GM20000 (cell line): ENCODE measurements at regions not wholly inside any gene's neighbourhood (a gene's known extent, or its start where the extent isn't known, plus 50 kb on each side); places are given as distances from the start of the nearest gene placed in this dataset.
"Not testable (repeated sequence)": the region's sequence is repeated elsewhere in the genome, so short reads cannot be mapped to it uniquely, and the experiment has no call there.

Experiments
- DNase-seq: peaks from one replicate; pipeline ENCODE4 v3.0.0; 2012; ENCODE audit warnings: low spot score
- CTCF ChIP-seq: IDR thresholded peaks from 2 replicates; pipeline ENCODE4 v1.5.1; 2012; ENCODE audit warnings: mild to moderate bottlenecking, control low read depth; ENCODE audit errors: extremely low read depth, missing control alignments

GRCh38 chr11:28911829-28912228, 803.6 kb downstream of the METTL15 start:
- no peak for DNase-seq
- no peak for TF ChIP-seq CTCF

GRCh38 chr11:28910926-28911325, 802.7 kb downstream of the METTL15 start:
- no peak for TF ChIP-seq CTCF
- no peak for DNase-seq

GRCh38 chr11:28903716-28904115, 795.5 kb downstream of the METTL15 start:
- TF ChIP-seq CTCF = no peak
- DNase-seq = no peak

GRCh38 chr11:28900427-28900826, 792.2 kb downstream of the METTL15 start:
- DNase-seq = no peak
- TF ChIP-seq CTCF = no peak

- TF ChIP-seq CTCF = no peak
- no peak for DNase-seq
Measured at GRCh38 chr11:28899706-28900105, 791.5 kb downstream of the METTL15 start.

DNA sequence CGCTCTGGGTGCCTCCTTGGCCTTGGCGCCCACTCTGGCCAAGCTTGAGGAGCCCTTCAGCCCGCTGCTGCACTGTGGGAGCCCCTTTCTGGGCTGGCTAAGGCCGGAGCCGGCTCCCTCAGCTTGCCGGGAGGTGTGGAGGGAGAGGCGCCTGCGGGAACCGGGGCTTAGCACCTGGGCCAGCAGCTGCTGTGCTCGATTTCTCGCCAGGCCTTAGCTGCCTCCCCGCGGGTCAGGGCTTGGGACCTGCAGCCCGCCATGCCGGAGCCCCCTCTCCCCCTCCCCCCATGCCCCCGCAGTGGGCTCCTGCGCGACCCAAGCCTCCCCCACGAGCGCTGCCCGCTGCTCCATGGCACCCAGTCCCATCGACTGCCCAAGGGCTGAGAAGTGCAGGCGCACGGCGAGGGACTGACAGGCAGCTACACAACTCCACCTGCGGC, 782.4 kb downstream of the METTL15 start:
- not testable (repeated sequence) for DNase-seq

DNA sequence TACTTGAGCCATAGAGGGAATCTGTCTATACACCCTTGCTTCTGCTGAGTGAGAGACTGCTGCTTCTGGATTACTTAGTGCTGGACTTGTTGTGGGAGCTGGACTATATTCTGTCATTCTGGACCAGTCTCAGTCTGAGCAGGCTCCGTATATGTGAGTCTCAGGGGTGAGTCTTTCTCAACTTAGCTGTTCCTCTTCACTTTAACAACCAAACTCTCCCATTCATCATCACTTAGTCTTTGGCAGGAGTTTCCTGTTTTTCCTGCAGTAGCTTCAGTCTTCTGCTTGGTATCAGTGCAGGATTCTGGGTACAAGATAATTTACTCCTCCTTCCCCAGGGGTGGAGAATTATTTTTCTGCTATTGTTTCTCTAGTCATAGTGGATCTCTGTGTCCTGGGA, 779.5 kb downstream of the METTL15 start:
- TF ChIP-seq CTCF = no peak
- DNase-seq = no peak

GRCh38 chr11:28879869-28880268, 771.7 kb downstream of the METTL15 start:
- TF ChIP-seq CTCF = no peak
- DNase-seq = no peak
